ENCODE measurements at regions not wholly inside any gene's neighbourhood (a gene's known extent, or its start where the extent isn't known, plus 50 kb on each side); places are given as distances from the start of the nearest gene placed in this dataset.

DNA sequence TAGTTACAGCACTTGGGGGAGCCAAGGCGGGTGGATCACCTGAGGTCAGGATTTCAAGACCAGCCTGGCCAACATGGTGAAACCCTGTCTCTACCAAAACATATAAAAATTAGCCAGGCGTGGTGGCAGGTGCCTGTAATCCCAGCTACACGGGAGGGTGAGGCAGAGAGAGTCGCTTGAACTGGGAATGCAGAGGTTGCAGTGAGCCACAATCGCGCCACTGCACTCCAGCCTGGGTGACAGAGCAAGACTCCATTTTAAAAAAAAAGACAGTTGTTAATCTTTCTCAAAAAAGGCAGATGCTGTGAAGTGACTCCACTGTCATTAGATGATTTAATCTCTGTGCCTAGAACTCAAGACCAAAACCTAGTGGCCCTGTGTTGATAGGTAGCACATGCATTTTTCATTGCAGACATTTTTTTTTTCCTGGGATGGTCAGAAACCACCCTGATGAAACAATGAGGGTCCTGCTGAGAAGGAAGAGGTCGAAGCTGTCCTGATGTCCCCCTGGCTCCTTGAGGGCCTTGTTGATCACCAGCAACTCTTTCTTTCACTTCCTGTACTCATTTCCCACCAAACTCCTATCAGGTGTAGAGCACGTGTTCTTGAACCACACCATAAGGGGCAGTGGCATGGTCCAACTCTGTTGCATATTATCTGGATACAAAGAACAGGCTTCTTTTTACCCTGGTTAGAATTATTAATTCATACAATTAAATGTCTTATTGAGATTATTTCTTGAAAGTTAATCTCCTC lies 382.2 kb downstream of the ICE1 start:
- Histone ChIP-seq H3K4me3 (ENCODE audit: severe bottlenecking) (no peak overlapping the region), H3K4me1 (ENCODE audit: insufficient read depth, poor library complexity, severe bottlenecking) (no peaks in the 10 kb centered on the region), H3K27ac (ENCODE audit: poor library complexity, severe bottlenecking) (no peak overlapping the region), H3K36me3 (ENCODE audit: low read depth) (no peaks in the 10 kb centered on the region), H3K27me3 (ENCODE audit: insufficient read depth, poor library complexity, severe bottlenecking) (peaks cover 3% of the 10 kb centered on the region), H3K9me3 (ENCODE audit: severe bottlenecking) (no peaks in the 10 kb centered on the region)
- DNase-seq (ENCODE audit: low spot score) (no peak), ATAC-seq (ENCODE audit: low read depth) (no peak)
- TF ChIP-seq, protein P1, sequence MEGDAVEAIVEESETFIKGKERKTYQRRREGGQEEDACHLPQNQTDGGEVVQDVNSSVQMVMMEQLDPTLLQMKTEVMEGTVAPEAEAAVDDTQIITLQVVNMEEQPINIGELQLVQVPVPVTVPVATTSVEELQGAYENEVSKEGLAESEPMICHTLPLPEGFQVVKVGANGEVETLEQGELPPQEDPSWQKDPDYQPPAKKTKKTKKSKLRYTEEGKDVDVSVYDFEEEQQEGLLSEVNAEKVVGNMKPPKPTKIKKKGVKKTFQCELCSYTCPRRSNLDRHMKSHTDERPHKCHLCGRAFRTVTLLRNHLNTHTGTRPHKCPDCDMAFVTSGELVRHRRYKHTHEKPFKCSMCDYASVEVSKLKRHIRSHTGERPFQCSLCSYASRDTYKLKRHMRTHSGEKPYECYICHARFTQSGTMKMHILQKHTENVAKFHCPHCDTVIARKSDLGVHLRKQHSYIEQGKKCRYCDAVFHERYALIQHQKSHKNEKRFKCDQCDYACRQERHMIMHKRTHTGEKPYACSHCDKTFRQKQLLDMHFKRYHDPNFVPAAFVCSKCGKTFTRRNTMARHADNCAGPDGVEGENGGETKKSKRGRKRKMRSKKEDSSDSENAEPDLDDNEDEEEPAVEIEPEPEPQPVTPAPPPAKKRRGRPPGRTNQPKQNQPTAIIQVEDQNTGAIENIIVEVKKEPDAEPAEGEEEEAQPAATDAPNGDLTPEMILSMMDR (IDR thresholded peaks at IDR 0.05; ENCODE audit: poor library complexity, severe bottlenecking), result no peak

DNA sequence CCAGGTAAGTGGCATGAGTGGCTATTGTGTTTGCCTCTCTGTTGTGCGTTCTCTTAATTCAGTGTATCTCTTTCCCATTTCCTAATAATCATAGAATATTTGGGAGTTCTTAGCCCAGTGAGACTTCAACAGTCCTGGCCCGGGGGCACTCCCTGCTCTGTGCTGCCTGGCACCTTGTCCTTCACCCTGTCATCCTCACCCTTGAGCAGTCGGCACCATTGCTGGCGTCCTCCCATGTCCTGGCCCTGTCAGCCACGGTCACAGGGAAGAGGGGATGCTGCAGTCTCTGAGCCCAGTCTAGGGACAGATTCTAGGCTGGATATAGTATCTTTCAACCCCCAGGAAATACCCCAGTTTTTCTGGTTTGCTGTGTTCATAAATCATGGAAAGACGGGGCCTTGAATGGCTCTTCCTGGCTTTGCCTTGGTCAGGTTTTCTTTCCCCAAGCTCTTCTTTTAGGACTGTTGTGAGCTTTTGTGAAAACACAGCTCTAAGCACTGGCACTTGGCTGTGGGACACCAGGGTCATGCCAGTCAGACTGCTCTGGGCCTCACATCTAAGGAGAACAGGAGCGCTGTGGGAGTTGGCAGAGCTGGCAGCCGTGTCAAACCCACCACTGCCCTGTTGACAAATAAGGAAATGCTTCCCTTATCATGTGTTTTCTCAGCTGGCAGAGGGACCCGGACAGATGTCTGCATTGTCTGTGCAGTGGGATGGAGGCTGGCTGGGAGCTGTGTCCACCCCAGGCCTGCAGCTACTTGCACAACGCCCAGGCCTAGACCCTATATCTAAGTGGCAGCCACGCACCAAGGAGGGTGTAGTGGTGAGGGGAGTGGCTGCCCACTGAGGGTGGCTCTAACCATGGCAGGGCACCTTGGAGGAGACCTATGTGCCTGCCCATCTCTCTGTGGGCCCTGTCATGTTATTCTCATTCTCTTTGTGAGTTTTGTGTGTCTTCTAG lies 378.6 kb downstream of the ICE1 start:
- H3K27me3 ChIP-seq (ENCODE audit: insufficient read depth, poor library complexity, severe bottlenecking), result peaks cover 4% of the 10 kb centered on the region
- H3K9me3 ChIP-seq (ENCODE audit: severe bottlenecking), result no peaks in the 10 kb centered on the region
- H3K36me3 ChIP-seq (ENCODE audit: low read depth), result no peaks in the 10 kb centered on the region
- no peak for DNase-seq (ENCODE audit: low spot score)
- ATAC-seq (ENCODE audit: low read depth), result no peak
- no peak overlapping the region for H3K4me3 ChIP-seq (ENCODE audit: severe bottlenecking)
- TF ChIP-seq, protein P1 (IDR thresholded peaks at IDR 0.05; ENCODE audit: poor library complexity, severe bottlenecking), result no peak
- no peak overlapping the region for H3K27ac ChIP-seq (ENCODE audit: poor library complexity, severe bottlenecking)
- no peaks in the 10 kb centered on the region for H3K4me1 ChIP-seq (ENCODE audit: insufficient read depth, poor library complexity, severe bottlenecking)

DNA sequence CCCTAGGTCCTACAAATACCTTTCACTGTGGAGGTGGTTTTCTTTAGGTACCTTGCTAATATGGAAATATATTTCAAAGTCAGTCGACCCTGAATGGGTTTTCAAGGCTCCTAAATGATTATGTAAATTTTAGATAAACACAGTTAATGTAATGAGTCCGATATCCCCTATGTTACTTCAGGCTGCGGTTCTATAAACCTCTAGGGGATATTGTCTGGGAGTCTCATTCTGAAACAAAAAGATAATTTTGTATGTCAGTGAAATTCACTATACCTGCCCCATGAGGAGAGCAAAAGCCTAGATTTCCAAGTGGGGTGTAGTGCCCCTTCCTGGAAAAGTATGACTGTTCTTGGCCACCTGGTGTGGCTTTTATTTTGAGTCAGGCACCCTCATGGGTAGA lies 377.3 kb downstream of the ICE1 start:
- no peak overlapping the region for H3K27ac ChIP-seq (ENCODE audit: poor library complexity, severe bottlenecking)
- H3K27me3 ChIP-seq (ENCODE audit: insufficient read depth, poor library complexity, severe bottlenecking), result peaks cover 13% of the 10 kb centered on the region
- DNase-seq (ENCODE audit: low spot score), result no peak
- no peak overlapping the region for H3K4me3 ChIP-seq (ENCODE audit: severe bottlenecking)
- no peaks in the 10 kb centered on the region for H3K4me1 ChIP-seq (ENCODE audit: insufficient read depth, poor library complexity, severe bottlenecking)
- ATAC-seq (ENCODE audit: low read depth), result no peak
- TF ChIP-seq, protein P1 (IDR thresholded peaks at IDR 0.05; ENCODE audit: poor library complexity, severe bottlenecking), result no peak
- no peaks in the 10 kb centered on the region for H3K9me3 ChIP-seq (ENCODE audit: severe bottlenecking)
- no peaks in the 10 kb centered on the region for H3K36me3 ChIP-seq (ENCODE audit: low read depth)

DNA sequence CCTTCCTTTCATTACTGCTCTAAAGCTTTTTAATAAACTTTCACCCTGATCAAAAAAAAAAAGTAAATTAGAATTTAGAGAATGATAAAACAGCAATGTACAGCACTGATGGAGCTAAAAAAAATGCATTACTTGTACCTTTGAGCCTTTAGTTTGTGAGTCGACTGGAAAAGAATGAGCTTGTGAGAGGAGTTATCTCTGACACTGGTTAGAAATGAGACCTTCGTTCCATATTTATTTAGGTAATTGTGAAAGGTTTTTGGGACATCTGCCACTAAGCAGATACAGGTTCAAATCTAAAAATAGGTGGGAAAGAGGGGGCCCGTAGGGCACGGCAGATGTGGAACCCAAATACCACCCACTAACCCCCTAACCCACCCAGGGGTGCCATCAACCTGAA lies 376.8 kb downstream of the ICE1 start:
- no peak for ATAC-seq (ENCODE audit: low read depth)
- TF ChIP-seq, protein P1 (IDR thresholded peaks at IDR 0.05; ENCODE audit: poor library complexity, severe bottlenecking), result no peak
- no peaks in the 10 kb centered on the region for H3K4me1 ChIP-seq (ENCODE audit: insufficient read depth, poor library complexity, severe bottlenecking)

More for the DNA sequence above, 376.8 kb downstream of the ICE1 start:
- H3K9me3 ChIP-seq (ENCODE audit: severe bottlenecking), result no peaks in the 10 kb centered on the region
- no peak overlapping the region for H3K27ac ChIP-seq (ENCODE audit: poor library complexity, severe bottlenecking)
- H3K4me3 ChIP-seq (ENCODE audit: severe bottlenecking), result no peak overlapping the region
- peaks cover 17% of the 10 kb centered on the region for H3K27me3 ChIP-seq (ENCODE audit: insufficient read depth, poor library complexity, severe bottlenecking)
- no peaks in the 10 kb centered on the region for H3K36me3 ChIP-seq (ENCODE audit: low read depth)
- no peak for DNase-seq (ENCODE audit: low spot score)
